HEK293T (cell line): ENCODE measurements at regions not wholly inside any gene's neighbourhood (a gene's known extent, or its start where the extent isn't known, plus 50 kb on each side); places are given as distances from the start of the nearest gene placed in this dataset.

Experiments
- ARNT ChIP-seq: fragments of 450-650 bp; IDR thresholded peaks from 2 replicates; pipeline ENCODE4 v1.6.1; 2017; ENCODE audit warnings: mild to moderate bottlenecking
- BHLHE40 ChIP-seq: fragments of 450-650 bp; IDR thresholded peaks from 2 replicates; pipeline ENCODE4 v1.6.1; 2016; ENCODE audit warnings: mild to moderate bottlenecking, moderate library complexity, borderline replicate concordance
- FOXA1 ChIP-seq: fragments of 450-650 bp; IDR thresholded peaks from 2 replicates; pipeline ENCODE4 v1.6.1; 2016; ENCODE audit warnings: mild to moderate bottlenecking
- FOXM1 ChIP-seq: fragments of 450-650 bp; IDR thresholded peaks from 2 replicates; pipeline ENCODE4 v1.6.1; 2017; ENCODE audit warnings: mild to moderate bottlenecking, borderline replicate concordance
- L3MBTL2 ChIP-seq: fragments of 450-650 bp; conservative IDR thresholded peaks from 2 replicates; pipeline ENCODE4 v1.6.1; 2016; ENCODE audit warnings: mild to moderate bottlenecking
- PKNOX1 ChIP-seq: fragments of 450-650 bp; IDR thresholded peaks from 2 replicates; pipeline ENCODE4 v1.6.1; 2016
- SP1 ChIP-seq: fragments of 450-650 bp; IDR thresholded peaks from 2 replicates; pipeline ENCODE4 v1.6.1; 2017

- TF ChIP-seq SP1 (no peak), L3MBTL2 (no peak), PKNOX1 (no peak), FOXA1 (no peak), ARNT (no peak), BHLHE40 (no peak), FOXM1 (no peak)
Measured at GRCh38 chr13:90447734-90448101, 899.8 kb upstream of the MIR17HG start.
